Colonic mucosa (tissue), 4 donors: ENCODE measurements at regions not wholly inside any gene's neighbourhood (a gene's known extent, or its start where the extent isn't known, plus 50 kb on each side); places are given as distances from the start of the nearest gene placed in this dataset.

ENCODE experiments used
- DNase-seq: peaks from one replicate; pipeline ENCODE4 v3.0.0-alpha.2; 2020
- H3K27ac ChIP-seq: fragments of 200-600 bp; one replicate; pipeline ENCODE4 v1.8.0; 2021
- H3K27me3 ChIP-seq: fragments of 200-600 bp; one replicate; pipeline ENCODE4 v1.8.0; 2021
- H3K36me3 ChIP-seq: fragments of 200-600 bp; one replicate; pipeline ENCODE4 v1.8.0; 2021
- H3K4me1 ChIP-seq: fragments of 200-600 bp; one replicate; pipeline ENCODE4 v1.8.0; 2021; ENCODE audit warnings: mild to moderate bottlenecking
- H3K4me3 ChIP-seq: fragments of 200-600 bp; one replicate; pipeline ENCODE4 v1.8.0; 2021
- H3K9ac ChIP-seq, 2 donors: one replicate each; pipeline ENCODE4 v1.7.0; 2013; ENCODE audit warnings: control low read depth in 2 of 2, low read depth in 2 of 2, low read length in 2 of 2
- H3K9me3 ChIP-seq: fragments of 200-600 bp; one replicate; pipeline ENCODE4 v1.8.0; 2021
- CTCF ChIP-seq: fragments of 200-600 bp; IDR thresholded peaks from one replicate; pipeline ENCODE4 v1.8.0; 2022; ENCODE audit warnings: antibody characterized with exemption, mild to moderate bottlenecking
- intact Hi-C: fragments of 100-400 bp; cut with DNase I; formaldehyde crosslinking; loops from one replicate; pipeline ENCODE4 v1.14.1; 2022
- donor health status: healthy.
- donor health status: DM: no; HTN: no; CAD: no.
- donor health status: DM: no; HTN: no; CAD: no.

DNA sequence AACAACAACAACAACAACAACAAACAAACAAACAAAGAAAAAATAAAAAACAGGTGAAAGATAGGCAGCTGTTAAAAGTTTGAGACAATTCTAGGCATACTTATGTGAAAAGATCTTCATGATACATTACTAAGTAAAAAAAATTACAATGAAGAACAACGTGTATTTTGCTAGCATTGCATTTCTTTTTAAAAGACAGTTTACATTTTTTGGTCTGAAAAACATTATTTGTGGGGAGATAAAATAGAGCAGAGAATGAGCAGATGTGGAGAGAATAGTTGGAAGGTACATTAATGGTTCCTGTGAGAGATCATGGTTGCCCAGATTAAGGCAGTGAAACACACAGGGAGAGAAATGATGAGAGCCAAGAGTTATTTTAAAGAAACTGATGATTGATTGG lies 210.2 kb upstream of the MKLN1 start:
- intact Hi-C loops: no loop called here
- DNase-seq: no peak
- Histone ChIP-seq H3K9ac (no peak overlapping the region), H3K4me3 (no peak overlapping the region), H3K27ac (no peak overlapping the region), H3K36me3 (no peaks in the 10 kb centered on the region), H3K9me3 (no peaks in the 10 kb centered on the region), H3K27me3 (no peaks in the 10 kb centered on the region), H3K4me1 (no peaks in the 10 kb centered on the region)
- TF ChIP-seq CTCF: no peak

GRCh38 chr7:131119381-131119780 lies 208.3 kb upstream of the MKLN1 start:
- Histone ChIP-seq H3K9me3 (no peaks in the 10 kb centered on the region), H3K4me1 (no peaks in the 10 kb centered on the region)
- intact Hi-C loops: no loop called here

DNA sequence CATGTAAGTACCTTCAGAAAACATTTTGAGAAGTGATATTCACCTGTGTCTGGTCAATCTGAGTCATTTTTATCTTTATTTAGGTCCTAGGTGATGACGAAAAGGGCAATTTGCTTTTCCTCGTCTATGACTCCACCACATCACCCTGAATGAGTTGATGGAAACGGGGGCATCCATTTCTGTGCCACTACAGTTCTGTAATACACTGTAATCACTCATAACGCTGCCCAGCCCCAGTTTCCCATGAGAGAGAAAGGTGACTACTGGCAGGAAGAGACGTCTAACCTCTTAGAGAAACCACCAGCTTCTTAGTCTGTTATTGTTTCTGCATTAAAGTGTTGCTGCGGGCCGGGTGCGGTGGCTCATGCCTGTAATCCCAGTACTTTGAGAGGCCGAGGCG lies 205.3 kb upstream of the MKLN1 start:
- Histone ChIP-seq H3K4me3 (no peak overlapping the region), H3K27me3 (no peaks in the 10 kb centered on the region), H3K9me3 (no peaks in the 10 kb centered on the region), H3K36me3 (no peaks in the 10 kb centered on the region), H3K4me1 (no peaks in the 10 kb centered on the region), H3K9ac (no peak overlapping the region), H3K27ac (no peak overlapping the region)
- DNase-seq: no peak
- no peak for TF ChIP-seq CTCF
- intact Hi-C loops: no loop called here

More at GRCh38 chr7:131119381-131119780, 208.3 kb upstream of the MKLN1 start:
- H3K4me3 ChIP-seq: no peak overlapping the region
- no peak overlapping the region for H3K9ac ChIP-seq
- H3K36me3 ChIP-seq: no peaks in the 10 kb centered on the region
- H3K27ac ChIP-seq: no peak overlapping the region
- TF ChIP-seq CTCF: no peak
- no peaks in the 10 kb centered on the region for H3K27me3 ChIP-seq
- no peak for DNase-seq

DNA sequence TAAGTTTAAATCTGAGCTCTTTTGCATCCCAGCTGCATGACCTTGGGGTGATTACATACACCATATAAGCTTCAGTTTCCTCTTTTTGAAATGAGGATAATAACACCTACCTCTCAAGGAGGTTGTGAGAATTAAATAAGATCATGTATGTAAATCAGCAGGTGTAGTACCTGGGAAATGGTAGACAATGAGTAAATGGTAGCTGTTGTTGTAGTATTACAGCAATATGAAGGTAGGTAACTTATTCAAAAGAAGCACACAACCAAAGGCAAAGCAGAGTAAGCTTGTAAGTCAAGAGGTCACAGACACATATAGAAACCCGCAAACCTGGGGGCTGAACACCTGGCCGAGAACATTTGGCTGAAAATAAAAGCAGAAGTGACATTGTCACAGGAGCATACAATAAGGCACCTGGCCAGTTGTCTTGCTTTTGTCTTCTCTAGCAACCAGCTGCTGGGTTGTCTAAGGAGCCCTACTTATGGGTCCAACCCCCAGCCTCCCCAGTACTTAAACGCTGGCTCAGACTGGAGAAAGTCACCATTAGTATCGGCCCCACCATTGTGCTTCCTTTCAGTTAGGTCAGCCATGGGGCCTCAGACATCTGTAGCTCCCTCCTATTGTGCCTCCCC lies 203.6 kb upstream of the MKLN1 start:
- Histone ChIP-seq H3K9me3 (no peaks in the 10 kb centered on the region), H3K27ac (no peak overlapping the region), H3K4me1 (no peaks in the 10 kb centered on the region), H3K36me3 (no peaks in the 10 kb centered on the region), H3K27me3 (no peaks in the 10 kb centered on the region), H3K9ac (no peak overlapping the region), H3K4me3 (no peak overlapping the region)
- intact Hi-C loops: no loop called here
- no peak for DNase-seq
- TF ChIP-seq CTCF: no peak

GRCh38 chr7:131124867-131125266 lies 202.8 kb upstream of the MKLN1 start:
- H3K36me3 ChIP-seq: no peaks in the 10 kb centered on the region
- H3K4me3 ChIP-seq: no peak overlapping the region
- H3K9ac ChIP-seq: no peak overlapping the region
- H3K4me1 ChIP-seq: no peaks in the 10 kb centered on the region
- intact Hi-C loops: no loop called here
- TF ChIP-seq CTCF: no peak
- H3K9me3 ChIP-seq: no peaks in the 10 kb centered on the region
- no peak overlapping the region for H3K27ac ChIP-seq
- H3K27me3 ChIP-seq: no peaks in the 10 kb centered on the region
- DNase-seq: no peak
